NCI-H2029 treated with DMSO at 0.1 percent for 48 hours (cell line): ENCODE measurements at regions not wholly inside any gene's neighbourhood (a gene's known extent, or its start where the extent isn't known, plus 50 kb on each side); places are given as distances from the start of the nearest gene placed in this dataset.
"Not testable (repeated sequence)": the region's sequence is repeated elsewhere in the genome, so short reads cannot be mapped to it uniquely, and the experiment has no call there.

Experiments
- DNase-seq: peaks from one replicate; lab custom pipeline; 2025; lab: John Stamatoyannopoulos, UW

GRCh38 chr3:191518861-191519260 lies 57.9 kb downstream of the PYDC2 start:
- DNase-seq, result no peak

GRCh38 chr3:191521055-191521454 lies 60.1 kb downstream of the PYDC2 start:
- DNase-seq, result no peak

- peak; percentile 40 for DNase-seq
These were observed 62.2 kb downstream of the PYDC2 start for GRCh38 chr3:191523148-191523547.

GRCh38 chr3:191528589-191528988 lies 67.6 kb downstream of the PYDC2 start:
- no peak for DNase-seq

- DNase-seq, result no peak
These were observed 69.0 kb downstream of the PYDC2 start for GRCh38 chr3:191529992-191530391.

- DNase-seq, result no peak
These were observed 70.5 kb downstream of the PYDC2 start for GRCh38 chr3:191531434-191531972.

GRCh38 chr3:191543018-191543417 lies 82.1 kb downstream of the PYDC2 start:
- no peak for DNase-seq

GRCh38 chr3:191543897-191544296 lies 82.9 kb downstream of the PYDC2 start:
- no peak for DNase-seq

GRCh38 chr3:191549357-191549756 lies 88.4 kb downstream of the PYDC2 start:
- DNase-seq, result no peak

GRCh38 chr3:191555037-191555436 lies 94.1 kb downstream of the PYDC2 start:
- no peak for DNase-seq

GRCh38 chr3:191557322-191557721 lies 96.4 kb downstream of the PYDC2 start:
- DNase-seq, result no peak

GRCh38 chr3:191563722-191564121 lies 102.8 kb downstream of the PYDC2 start:
- no peak for DNase-seq

- no peak for DNase-seq
These were observed 105.5 kb downstream of the PYDC2 start for GRCh38 chr3:191566469-191566868.

GRCh38 chr3:191568206-191568605 lies 107.2 kb downstream of the PYDC2 start:
- no peak for DNase-seq

GRCh38 chr3:191592105-191592504 lies 131.1 kb downstream of the PYDC2 start:
- no peak for DNase-seq

- DNase-seq, result no peak
These were observed 132.5 kb downstream of the PYDC2 start for GRCh38 chr3:191593486-191593885.

GRCh38 chr3:191615511-191615910 lies 154.5 kb downstream of the PYDC2 start:
- DNase-seq, result not testable (repeated sequence)

- DNase-seq, result no peak
These were observed 163.3 kb downstream of the PYDC2 start for GRCh38 chr3:191624299-191624698.

GRCh38 chr3:191627064-191627463 lies 166.1 kb downstream of the PYDC2 start:
- no peak for DNase-seq

GRCh38 chr3:191628571-191628970 lies 167.6 kb downstream of the PYDC2 start:
- no peak for DNase-seq

- DNase-seq, result no peak
These were observed 170.5 kb downstream of the PYDC2 start for GRCh38 chr3:191631496-191631895.

GRCh38 chr3:191634902-191635301 lies 173.9 kb downstream of the PYDC2 start:
- no peak for DNase-seq

GRCh38 chr3:191637611-191638010 lies 176.6 kb downstream of the PYDC2 start:
- DNase-seq, result no peak

- DNase-seq, result no peak
These were observed 180.8 kb downstream of the PYDC2 start for GRCh38 chr3:191641789-191642188.

GRCh38 chr3:191644291-191644690 lies 183.3 kb downstream of the PYDC2 start:
- no peak for DNase-seq
